ENCODE measurements at regions not wholly inside any gene's neighbourhood (a gene's known extent, or its start where the extent isn't known, plus 50 kb on each side); places are given as distances from the start of the nearest gene placed in this dataset.

DNA sequence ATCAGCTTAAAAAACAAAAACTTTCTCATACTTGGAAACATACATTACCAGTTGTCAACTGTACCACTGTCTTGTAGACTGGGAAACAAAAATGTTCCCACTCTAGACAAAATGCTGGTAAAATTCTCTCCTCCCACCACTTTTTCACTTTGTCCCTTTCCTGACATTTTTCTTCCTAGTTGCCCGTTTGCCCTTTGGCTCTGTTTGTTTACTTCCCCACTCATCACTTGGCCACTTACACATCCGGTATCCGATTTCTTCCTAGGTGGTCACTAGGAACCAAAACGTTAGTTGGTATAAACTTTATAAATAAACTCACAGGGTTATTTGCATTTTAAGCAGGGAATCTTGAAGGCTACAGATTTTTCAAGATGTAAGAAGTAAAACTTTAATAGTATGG is 84.9 kb downstream of the METTL4 start:
- TF ChIP-seq, protein P1, sequence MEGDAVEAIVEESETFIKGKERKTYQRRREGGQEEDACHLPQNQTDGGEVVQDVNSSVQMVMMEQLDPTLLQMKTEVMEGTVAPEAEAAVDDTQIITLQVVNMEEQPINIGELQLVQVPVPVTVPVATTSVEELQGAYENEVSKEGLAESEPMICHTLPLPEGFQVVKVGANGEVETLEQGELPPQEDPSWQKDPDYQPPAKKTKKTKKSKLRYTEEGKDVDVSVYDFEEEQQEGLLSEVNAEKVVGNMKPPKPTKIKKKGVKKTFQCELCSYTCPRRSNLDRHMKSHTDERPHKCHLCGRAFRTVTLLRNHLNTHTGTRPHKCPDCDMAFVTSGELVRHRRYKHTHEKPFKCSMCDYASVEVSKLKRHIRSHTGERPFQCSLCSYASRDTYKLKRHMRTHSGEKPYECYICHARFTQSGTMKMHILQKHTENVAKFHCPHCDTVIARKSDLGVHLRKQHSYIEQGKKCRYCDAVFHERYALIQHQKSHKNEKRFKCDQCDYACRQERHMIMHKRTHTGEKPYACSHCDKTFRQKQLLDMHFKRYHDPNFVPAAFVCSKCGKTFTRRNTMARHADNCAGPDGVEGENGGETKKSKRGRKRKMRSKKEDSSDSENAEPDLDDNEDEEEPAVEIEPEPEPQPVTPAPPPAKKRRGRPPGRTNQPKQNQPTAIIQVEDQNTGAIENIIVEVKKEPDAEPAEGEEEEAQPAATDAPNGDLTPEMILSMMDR (IDR thresholded peaks at IDR 0.05), result no peak
- no peak for TF ChIP-seq POLR2A (IDR thresholded peaks at IDR 0.05)

All from esophagus squamous epithelium (tissue), 4 donors.